HCT116 (cell line): ENCODE measurements at regions not wholly inside any gene's neighbourhood (a gene's known extent, or its start where the extent isn't known, plus 50 kb on each side); places are given as distances from the start of the nearest gene placed in this dataset.

Experiments
- CEBPB ChIP-seq: IDR thresholded peaks from 2 replicates; pipeline ENCODE4 v1.6.1; 2012; ENCODE audit warnings: low read depth
- CTCF ChIP-seq, 3 experiments: fragments of 200-600 bp in 1 of 3; sonication (generic) in 1 of 3; IDR thresholded peaks in 2 of 3; conservative IDR thresholded peaks in 1 of 3; 2 replicates each; pipeline ENCODE4 v1.5.1; 2012 to 2017; ENCODE audit warnings: low read depth in 2 of 3, low read length in 2 of 3, antibody characterized with exemption in 1 of 3, borderline replicate concordance in 1 of 3, control low read depth in 1 of 3, mild to moderate bottlenecking in 1 of 3, mixed read lengths in 1 of 3, mixed run types in 1 of 3, moderate library complexity in 1 of 3; ENCODE audit not compliant: insufficient read depth in 1 of 3
- EGR1 ChIP-seq: IDR thresholded peaks from 2 replicates; pipeline ENCODE4 v1.6.1; 2012; ENCODE audit warnings: low read depth
- EZH2 ChIP-seq: fragments of 200-600 bp; sonication (generic); IDR thresholded peaks from 2 replicates; pipeline ENCODE4 v1.6.1; 2017; ENCODE audit warnings: antibody characterized with exemption, mixed run types
- EZH2phosphoT487 ChIP-seq: fragments of 200-600 bp; IDR thresholded peaks from 2 replicates; pipeline ENCODE4 v1.6.1; 2018; ENCODE audit warnings: antibody characterized with exemption, borderline replicate concordance
- FOSL1 ChIP-seq: IDR thresholded peaks from 2 replicates; pipeline ENCODE4 v1.6.1; 2012; ENCODE audit warnings: low read depth
- POLR2A ChIP-seq: IDR thresholded peaks from 2 replicates; pipeline ENCODE4 v1.7.0; 2011; ENCODE audit warnings: borderline replicate concordance; ENCODE audit not compliant: insufficient read depth, insufficient read length; ENCODE audit errors: extremely low read depth
- POLR2AphosphoS5 ChIP-seq: IDR thresholded peaks from 2 replicates; pipeline ENCODE4 v1.6.1; 2011; ENCODE audit warnings: mild to moderate bottlenecking, low read depth, low read length, moderate library complexity
- REST ChIP-seq: IDR thresholded peaks from 2 replicates; pipeline ENCODE4 v1.6.1; 2012; ENCODE audit warnings: low read depth
- SRF ChIP-seq: IDR thresholded peaks from 2 replicates; pipeline ENCODE4 v1.6.1; 2012; ENCODE audit warnings: low read depth
- ZBTB33 ChIP-seq: IDR thresholded peaks from 2 replicates; pipeline ENCODE4 v1.6.1; 2011; ENCODE audit warnings: mild to moderate bottlenecking, low read length, moderate library complexity; ENCODE audit not compliant: insufficient replicate concordance; ENCODE audit errors: extremely low read depth
- ZNF274 ChIP-seq: fragments of 200-500 bp; sonication (Bioruptor generic); IDR thresholded peaks from 2 replicates; pipeline ENCODE4 v1.6.1; 2014; ENCODE audit warnings: mild to moderate bottlenecking, low read depth, low read length, inconsistent platforms

GRCh38 chr2:156042895-156043294 is 289.6 kb downstream of the NR4A2 start:
- TF ChIP-seq POLR2A (no peak), POLR2AphosphoS5 (no peak), CEBPB (no peak), EZH2phosphoT487 (no peak), EGR1 (no peak), REST (no peak), CTCF (IDR thresholded peaks at IDR 0.05 in 2 of 3, conservative IDR thresholded peaks at IDR 0.05 in 1 of 3; ENCODE audit: borderline replicate concordance in 1 of 3, insufficient read depth in 1 of 3, low read depth in 2 of 3, low read length in 2 of 3) (no peak), EZH2 (no peak), ZNF274 (no peak), ZBTB33 (no peak), FOSL1 (no peak), SRF (no peak)
